Glomerular endothelial cell (primary cell): ENCODE measurements at regions not wholly inside any gene's neighbourhood (a gene's known extent, or its start where the extent isn't known, plus 50 kb on each side); places are given as distances from the start of the nearest gene placed in this dataset.

Experiments used
- DNase-seq: peaks from one replicate; pipeline ENCODE4 v3.0.0-alpha.2; 2011; ENCODE audit warnings: low read depth, low spot score; ENCODE audit errors: extremely low read depth

- no peak for DNase-seq
Measured at GRCh38 chr3:117486719-117487716, 777.4 kb downstream of the TUSC7 start.

GRCh38 chr3:117488983-117489382, 779.4 kb downstream of the TUSC7 start:
- DNase-seq: no peak

GRCh38 chr3:117489663-117490079, 780.1 kb downstream of the TUSC7 start:
- no peak for DNase-seq

- no peak for DNase-seq
Measured at GRCh38 chr3:117490716-117491115, 781.1 kb downstream of the TUSC7 start.

- DNase-seq: no peak
Measured at GRCh38 chr3:117495620-117496019, 786.0 kb downstream of the TUSC7 start.

GRCh38 chr3:117499189-117499870, 789.8 kb downstream of the TUSC7 start:
- no peak for DNase-seq

GRCh38 chr3:117507958-117508357, 798.4 kb downstream of the TUSC7 start:
- no peak for DNase-seq

- no peak for DNase-seq
Measured at GRCh38 chr3:117509858-117510257, 800.3 kb downstream of the TUSC7 start.

GRCh38 chr3:117510396-117510795, 800.8 kb downstream of the TUSC7 start:
- no peak for DNase-seq

- DNase-seq: no peak
Measured at GRCh38 chr3:117512975-117513374, 803.4 kb downstream of the TUSC7 start.

- no peak for DNase-seq
Measured at GRCh38 chr3:117515309-117515708, 805.7 kb downstream of the TUSC7 start.

- no peak for DNase-seq
Measured at GRCh38 chr3:117518364-117518763, 808.8 kb downstream of the TUSC7 start.

GRCh38 chr3:117519776-117520175, 810.2 kb downstream of the TUSC7 start:
- no peak for DNase-seq

- DNase-seq: no peak
Measured at GRCh38 chr3:117520582-117520981, 811.0 kb downstream of the TUSC7 start.

- DNase-seq: no peak
Measured at GRCh38 chr3:117523418-117523817, 813.8 kb downstream of the TUSC7 start.

GRCh38 chr3:117524890-117525289, 815.3 kb downstream of the TUSC7 start:
- DNase-seq: no peak

GRCh38 chr3:117526470-117527079, 817.0 kb downstream of the TUSC7 start:
- DNase-seq: peak; percentile 10

- DNase-seq: no peak
Measured at GRCh38 chr3:117527346-117527745, 817.8 kb downstream of the TUSC7 start.

GRCh38 chr3:117528688-117529087, 819.1 kb downstream of the TUSC7 start:
- no peak for DNase-seq

GRCh38 chr3:117531078-117531767, 821.6 kb downstream of the TUSC7 start:
- no peak for DNase-seq

GRCh38 chr3:117532268-117532667, 822.7 kb downstream of the TUSC7 start:
- DNase-seq: no peak
